NCI-H460 (cell line): ENCODE measurements at regions not wholly inside any gene's neighbourhood (a gene's known extent, or its start where the extent isn't known, plus 50 kb on each side); places are given as distances from the start of the nearest gene placed in this dataset.
"Not testable (repeated sequence)": the region's sequence is repeated elsewhere in the genome, so short reads cannot be mapped to it uniquely, and the experiment has no call there.

ENCODE experiments used
- DNase-seq: peaks from one replicate; pipeline ENCODE4 v3.0.0-alpha.2; 2016; ENCODE audit warnings: low read depth; ENCODE audit errors: extremely low read depth

GRCh38 chr12:88691811-88692210 is 111.5 kb upstream of the KITLG start:
- DNase-seq, result no peak

- DNase-seq, result no peak
Measured at GRCh38 chr12:88684610-88685009, 104.3 kb upstream of the KITLG start.

- DNase-seq, result no peak
Measured at GRCh38 chr12:88684170-88684569, 103.9 kb upstream of the KITLG start.

DNA sequence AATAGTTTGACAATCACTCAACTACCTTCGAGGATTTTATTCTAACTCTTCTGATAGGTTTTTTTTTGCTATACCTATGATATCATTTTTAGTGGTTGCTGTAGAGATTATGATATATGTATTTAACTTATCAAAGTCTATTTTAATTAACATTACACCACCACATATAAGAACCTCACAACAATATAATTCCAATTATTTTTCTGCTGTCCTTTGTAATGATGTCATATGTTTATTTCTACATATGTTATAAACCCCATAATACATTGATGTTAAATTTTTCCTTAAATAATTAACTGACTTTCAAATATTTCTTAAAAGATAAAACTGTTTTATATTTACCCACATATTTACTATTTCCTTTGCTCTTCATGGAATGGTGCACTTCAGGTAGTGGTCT is 103.4 kb upstream of the KITLG start:
- no peak for DNase-seq

- no peak for DNase-seq
Measured at GRCh38 chr12:88681271-88681670, 101.0 kb upstream of the KITLG start.

- no peak for DNase-seq
Measured at GRCh38 chr12:88677464-88677863, 97.2 kb upstream of the KITLG start.

GRCh38 chr12:88667615-88668014 is 87.3 kb upstream of the KITLG start:
- DNase-seq, result not testable (repeated sequence)

DNA sequence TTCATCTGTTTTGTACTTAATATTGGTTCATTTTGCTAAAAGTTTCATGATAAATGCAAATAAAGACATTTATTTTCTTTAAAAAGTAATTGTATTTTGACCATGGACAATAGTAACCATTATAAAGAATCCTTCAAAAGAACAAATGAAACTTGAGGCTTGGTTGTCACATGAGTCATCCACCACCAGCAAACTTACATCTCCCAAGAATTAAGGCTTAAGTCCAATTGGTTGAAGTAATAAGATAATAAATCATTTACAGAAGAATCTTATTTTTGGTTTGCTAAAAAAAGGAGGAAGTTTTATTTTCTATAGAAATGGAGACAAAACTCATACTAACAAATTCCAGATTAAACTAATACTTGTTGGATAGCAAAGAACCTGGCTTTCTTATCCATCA is 84.8 kb upstream of the KITLG start:
- DNase-seq, result no peak

DNA sequence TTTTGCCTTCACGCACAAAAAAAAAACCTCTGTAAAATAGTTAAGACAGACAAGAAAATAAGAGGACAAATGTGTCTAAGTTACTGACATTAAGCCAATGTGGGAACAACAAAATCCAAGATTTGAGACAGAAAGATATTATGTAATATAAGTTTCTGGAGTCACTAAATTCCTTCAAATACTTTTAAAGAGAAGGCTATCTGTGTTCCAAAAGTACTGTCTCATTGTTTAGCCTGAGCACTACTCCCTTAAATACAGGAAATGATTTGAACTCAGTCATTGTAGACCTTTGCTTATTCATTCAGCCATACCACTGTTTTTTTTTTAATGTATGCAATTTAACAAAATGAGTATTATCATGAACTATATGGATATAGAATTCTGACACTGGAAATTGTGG is 82.7 kb upstream of the KITLG start:
- DNase-seq, result no peak

GRCh38 chr12:88662093-88662492 is 81.8 kb upstream of the KITLG start:
- DNase-seq, result no peak

- no peak for DNase-seq
Measured at GRCh38 chr12:88658009-88658408, 77.7 kb upstream of the KITLG start.

DNA sequence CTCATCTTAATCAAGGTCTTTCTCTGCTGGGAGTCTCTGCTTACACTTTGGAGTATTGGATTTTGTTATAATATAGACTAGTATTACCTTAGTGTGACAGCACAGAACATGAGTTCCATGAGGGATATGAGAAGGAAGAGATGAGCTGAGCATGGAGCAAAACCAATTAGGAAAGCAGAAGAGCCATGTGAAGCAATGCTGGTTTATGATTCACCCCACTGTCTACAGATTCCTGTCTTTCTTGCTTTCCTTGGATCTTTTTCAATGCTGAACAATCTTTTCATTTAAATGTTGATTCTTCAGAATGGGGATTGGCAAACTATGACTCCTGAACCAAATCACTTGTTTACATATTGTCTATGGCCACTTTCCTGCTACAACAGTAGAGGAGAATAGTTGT is 70.4 kb upstream of the KITLG start:
- DNase-seq, result no peak

GRCh38 chr12:88648625-88649024 is 68.4 kb upstream of the KITLG start:
- no peak for DNase-seq

- DNase-seq, result no peak
Measured at GRCh38 chr12:88646824-88647223, 66.6 kb upstream of the KITLG start.

DNA sequence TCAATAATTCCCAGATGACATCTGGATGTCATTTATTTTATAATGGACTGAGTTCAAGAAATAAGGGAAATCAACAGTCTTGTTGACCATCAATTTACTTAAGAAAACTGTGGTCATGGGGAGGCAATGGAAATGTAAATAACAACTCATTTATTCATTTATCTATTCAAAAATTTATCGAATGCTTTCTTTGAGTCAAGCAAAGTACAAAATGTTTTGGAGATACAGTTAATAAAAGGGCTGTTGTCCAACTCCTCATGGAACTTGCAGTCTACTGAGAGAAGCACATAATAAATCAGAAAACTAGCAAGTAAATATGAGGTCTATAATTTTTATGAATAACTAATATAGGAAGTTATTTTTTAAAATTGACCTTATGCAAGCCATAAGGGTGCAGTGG is 65.5 kb upstream of the KITLG start:
- DNase-seq, result no peak

GRCh38 chr12:88644946-88645702 is 64.9 kb upstream of the KITLG start:
- no peak for DNase-seq

- DNase-seq, result no peak
Measured at GRCh38 chr12:88643685-88644084, 63.4 kb upstream of the KITLG start.

DNA sequence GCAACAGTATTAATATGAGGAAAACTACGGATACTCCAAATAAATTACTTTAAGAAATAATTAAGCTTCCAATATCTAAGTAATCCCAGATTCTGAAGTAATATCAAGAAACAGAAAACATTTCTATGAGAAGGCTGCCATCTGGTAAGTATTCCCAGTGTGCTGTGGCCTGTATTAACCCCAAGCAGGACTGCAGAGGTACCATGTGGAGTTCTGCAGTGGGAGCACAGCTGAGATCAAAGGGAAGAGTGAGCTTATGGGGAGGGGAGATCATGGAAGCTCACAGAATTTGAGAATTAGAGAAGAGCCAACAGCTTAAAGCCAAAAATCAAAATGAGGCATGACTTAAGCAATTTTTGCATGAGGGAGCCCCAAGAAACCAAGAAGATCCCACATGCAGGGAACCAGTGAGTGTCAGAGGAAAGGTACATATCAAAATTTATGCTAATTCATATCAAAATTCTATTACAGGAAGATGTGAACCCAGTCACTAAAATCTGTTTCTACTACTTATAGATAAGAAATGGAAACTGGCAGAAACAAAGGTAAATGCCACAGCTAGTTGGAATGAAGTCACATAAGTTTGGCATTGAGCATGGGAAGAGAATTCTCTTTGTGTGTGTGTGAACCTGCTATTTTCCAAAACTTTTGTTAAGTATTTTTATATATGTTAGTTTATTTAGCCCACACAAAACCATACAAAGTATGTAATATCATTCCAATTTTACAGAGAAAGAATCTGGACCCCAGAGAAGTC is 62.6 kb upstream of the KITLG start:
- no peak for DNase-seq

- DNase-seq, result no peak
Measured at GRCh38 chr12:88638966-88639760, 58.9 kb upstream of the KITLG start.

- DNase-seq, result no peak
Measured at GRCh38 chr12:88638388-88638787, 58.1 kb upstream of the KITLG start.

DNA sequence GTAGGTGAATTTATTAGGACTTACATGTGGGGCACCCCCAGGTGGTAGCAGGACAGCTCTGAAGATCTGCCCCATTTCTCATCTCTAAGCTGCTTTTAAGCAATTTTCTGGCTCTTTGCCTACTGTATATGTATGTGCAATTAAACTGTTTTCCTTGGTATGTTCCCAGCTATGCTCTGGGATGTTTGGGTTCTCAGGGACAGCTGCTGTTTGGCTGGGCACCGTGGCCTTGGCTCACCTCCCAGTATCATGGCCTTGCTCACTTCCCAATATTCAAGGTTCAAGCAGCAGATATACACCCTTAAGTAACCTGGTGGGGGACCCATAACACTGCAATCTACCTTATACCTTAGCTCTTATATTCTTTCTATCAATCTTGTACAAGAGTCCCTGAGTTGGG is 53.7 kb upstream of the KITLG start:
- no peak for DNase-seq

GRCh38 chr12:88633312-88633711 is 53.0 kb upstream of the KITLG start:
- no peak for DNase-seq
